ENCODE measurements at regions not wholly inside any gene's neighbourhood (a gene's known extent, or its start where the extent isn't known, plus 50 kb on each side); places are given as distances from the start of the nearest gene placed in this dataset.

DNA sequence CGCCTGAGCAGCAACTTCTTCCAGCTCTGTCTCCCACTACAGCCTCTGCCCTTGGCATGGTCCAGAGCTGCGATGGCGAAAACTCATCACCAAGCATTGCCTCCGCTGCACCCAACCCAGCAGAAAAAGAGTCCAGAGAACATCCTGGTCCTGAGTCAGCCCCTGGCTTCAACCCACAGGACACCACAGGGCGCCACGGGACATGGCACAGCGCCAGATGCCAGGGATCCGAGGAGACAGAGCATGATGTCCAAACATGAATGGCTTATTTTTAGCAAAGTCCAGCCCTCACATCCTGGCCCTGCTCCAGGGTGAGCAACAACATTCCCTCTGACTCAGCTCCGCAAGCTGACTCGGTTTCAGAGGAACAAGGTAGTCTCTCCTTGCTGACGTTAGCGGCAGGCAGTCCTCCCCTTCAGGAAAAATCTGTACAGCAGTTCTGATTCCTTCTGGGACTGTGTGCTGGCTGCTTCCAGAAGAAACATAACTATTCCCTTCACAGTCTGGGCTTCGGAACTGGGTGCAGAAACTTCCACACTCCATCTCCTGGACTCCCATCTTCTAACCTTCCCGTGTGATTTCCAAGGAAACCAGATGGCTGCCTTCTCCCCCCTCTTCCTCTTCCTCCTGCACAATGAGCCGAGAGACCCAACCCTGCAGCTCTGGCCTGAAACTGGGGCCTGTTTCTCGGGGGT lies 131.3 kb downstream of the TOMM20 start (continued):
- 0 out of 2 replicates have a peak, but pooled peaks have one; percentile 31 for TF ChIP-seq YY2 (tag by site-specific recombination; IDR thresholded peaks at IDR 0.05)
- TF ChIP-seq, protein P1, sequence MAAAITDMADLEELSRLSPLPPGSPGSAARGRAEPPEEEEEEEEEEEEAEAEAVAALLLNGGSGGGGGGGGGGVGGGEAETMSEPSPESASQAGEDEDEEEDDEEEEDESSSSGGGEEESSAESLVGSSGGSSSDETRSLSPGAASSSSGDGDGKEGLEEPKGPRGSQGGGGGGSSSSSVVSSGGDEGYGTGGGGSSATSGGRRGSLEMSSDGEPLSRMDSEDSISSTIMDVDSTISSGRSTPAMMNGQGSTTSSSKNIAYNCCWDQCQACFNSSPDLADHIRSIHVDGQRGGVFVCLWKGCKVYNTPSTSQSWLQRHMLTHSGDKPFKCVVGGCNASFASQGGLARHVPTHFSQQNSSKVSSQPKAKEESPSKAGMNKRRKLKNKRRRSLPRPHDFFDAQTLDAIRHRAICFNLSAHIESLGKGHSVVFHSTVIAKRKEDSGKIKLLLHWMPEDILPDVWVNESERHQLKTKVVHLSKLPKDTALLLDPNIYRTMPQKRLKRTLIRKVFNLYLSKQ (tag by site-specific recombination; IDR thresholded peaks at IDR 0.05; ENCODE audit: borderline replicate concordance), result no peak
- TF ChIP-seq ZSCAN16 (tag by site-specific recombination; IDR thresholded peaks at IDR 0.05), result no peak
- peak; percentile 79 for TF ChIP-seq ZBTB48 (tag by site-specific recombination; IDR thresholded peaks at IDR 0.05)
- no peak for TF ChIP-seq ZNF510 (tag by site-specific recombination; IDR thresholded peaks at IDR 0.05; ENCODE audit: insufficient replicate concordance)
- TF ChIP-seq ZNF335 (tag by site-specific recombination; conservative IDR thresholded peaks at IDR 0.05), result peak; percentile 25; the same call in 1 of the 2 replicates
- peak; percentile 82 for TF ChIP-seq ZNF501 (tag by site-specific recombination; IDR thresholded peaks at IDR 0.05)
- peak; percentile 100 for TF ChIP-seq ZNF660 (tag by site-specific recombination; IDR thresholded peaks at IDR 0.05)
- peak; percentile 5; the same call in 1 of the 2 replicates for TF ChIP-seq ZNF623 (tag by site-specific recombination; IDR thresholded peaks at IDR 0.05)
- TF ChIP-seq, protein P2, sequence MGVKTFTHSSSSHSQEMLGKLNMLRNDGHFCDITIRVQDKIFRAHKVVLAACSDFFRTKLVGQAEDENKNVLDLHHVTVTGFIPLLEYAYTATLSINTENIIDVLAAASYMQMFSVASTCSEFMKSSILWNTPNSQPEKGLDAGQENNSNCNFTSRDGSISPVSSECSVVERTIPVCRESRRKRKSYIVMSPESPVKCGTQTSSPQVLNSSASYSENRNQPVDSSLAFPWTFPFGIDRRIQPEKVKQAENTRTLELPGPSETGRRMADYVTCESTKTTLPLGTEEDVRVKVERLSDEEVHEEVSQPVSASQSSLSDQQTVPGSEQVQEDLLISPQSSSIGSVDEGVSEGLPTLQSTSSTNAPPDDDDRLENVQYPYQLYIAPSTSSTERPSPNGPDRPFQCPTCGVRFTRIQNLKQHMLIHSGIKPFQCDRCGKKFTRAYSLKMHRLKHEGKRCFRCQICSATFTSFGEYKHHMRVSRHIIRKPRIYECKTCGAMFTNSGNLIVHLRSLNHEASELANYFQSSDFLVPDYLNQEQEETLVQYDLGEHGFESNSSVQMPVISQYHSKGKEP (tag by site-specific recombination; IDR thresholded peaks at IDR 0.05), result no peak
- peak; percentile 96 for TF ChIP-seq ZNF629 (tag by site-specific recombination; IDR thresholded peaks at IDR 0.05)
- TF ChIP-seq, protein P3, sequence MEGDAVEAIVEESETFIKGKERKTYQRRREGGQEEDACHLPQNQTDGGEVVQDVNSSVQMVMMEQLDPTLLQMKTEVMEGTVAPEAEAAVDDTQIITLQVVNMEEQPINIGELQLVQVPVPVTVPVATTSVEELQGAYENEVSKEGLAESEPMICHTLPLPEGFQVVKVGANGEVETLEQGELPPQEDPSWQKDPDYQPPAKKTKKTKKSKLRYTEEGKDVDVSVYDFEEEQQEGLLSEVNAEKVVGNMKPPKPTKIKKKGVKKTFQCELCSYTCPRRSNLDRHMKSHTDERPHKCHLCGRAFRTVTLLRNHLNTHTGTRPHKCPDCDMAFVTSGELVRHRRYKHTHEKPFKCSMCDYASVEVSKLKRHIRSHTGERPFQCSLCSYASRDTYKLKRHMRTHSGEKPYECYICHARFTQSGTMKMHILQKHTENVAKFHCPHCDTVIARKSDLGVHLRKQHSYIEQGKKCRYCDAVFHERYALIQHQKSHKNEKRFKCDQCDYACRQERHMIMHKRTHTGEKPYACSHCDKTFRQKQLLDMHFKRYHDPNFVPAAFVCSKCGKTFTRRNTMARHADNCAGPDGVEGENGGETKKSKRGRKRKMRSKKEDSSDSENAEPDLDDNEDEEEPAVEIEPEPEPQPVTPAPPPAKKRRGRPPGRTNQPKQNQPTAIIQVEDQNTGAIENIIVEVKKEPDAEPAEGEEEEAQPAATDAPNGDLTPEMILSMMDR (tag by site-specific recombination; IDR thresholded peaks at IDR 0.05), result no peak
- no peak for TF ChIP-seq ZNF677 (tag by site-specific recombination; IDR thresholded peaks at IDR 0.05)
- TF ChIP-seq MZF1 (tag by site-specific recombination; IDR thresholded peaks at IDR 0.05; ENCODE audit: borderline replicate concordance), result no peak
- no peak for TF ChIP-seq ZNF416 (tag by site-specific recombination; IDR thresholded peaks at IDR 0.05)
- TF ChIP-seq RBAK (tag by site-specific recombination; IDR thresholded peaks at IDR 0.05), result no peak
- TF ChIP-seq ZEB2 (tag by site-specific recombination; IDR thresholded peaks at IDR 0.05), result peak; percentile 95
- TF ChIP-seq ZFP69B (tag by site-specific recombination; IDR thresholded peaks at IDR 0.05), result peak; percentile 67; the same call in 1 of the 2 replicates
- peak; percentile 80 for TF ChIP-seq IKZF3 (tag by site-specific recombination; IDR thresholded peaks at IDR 0.05)
- TF ChIP-seq, protein P4, sequence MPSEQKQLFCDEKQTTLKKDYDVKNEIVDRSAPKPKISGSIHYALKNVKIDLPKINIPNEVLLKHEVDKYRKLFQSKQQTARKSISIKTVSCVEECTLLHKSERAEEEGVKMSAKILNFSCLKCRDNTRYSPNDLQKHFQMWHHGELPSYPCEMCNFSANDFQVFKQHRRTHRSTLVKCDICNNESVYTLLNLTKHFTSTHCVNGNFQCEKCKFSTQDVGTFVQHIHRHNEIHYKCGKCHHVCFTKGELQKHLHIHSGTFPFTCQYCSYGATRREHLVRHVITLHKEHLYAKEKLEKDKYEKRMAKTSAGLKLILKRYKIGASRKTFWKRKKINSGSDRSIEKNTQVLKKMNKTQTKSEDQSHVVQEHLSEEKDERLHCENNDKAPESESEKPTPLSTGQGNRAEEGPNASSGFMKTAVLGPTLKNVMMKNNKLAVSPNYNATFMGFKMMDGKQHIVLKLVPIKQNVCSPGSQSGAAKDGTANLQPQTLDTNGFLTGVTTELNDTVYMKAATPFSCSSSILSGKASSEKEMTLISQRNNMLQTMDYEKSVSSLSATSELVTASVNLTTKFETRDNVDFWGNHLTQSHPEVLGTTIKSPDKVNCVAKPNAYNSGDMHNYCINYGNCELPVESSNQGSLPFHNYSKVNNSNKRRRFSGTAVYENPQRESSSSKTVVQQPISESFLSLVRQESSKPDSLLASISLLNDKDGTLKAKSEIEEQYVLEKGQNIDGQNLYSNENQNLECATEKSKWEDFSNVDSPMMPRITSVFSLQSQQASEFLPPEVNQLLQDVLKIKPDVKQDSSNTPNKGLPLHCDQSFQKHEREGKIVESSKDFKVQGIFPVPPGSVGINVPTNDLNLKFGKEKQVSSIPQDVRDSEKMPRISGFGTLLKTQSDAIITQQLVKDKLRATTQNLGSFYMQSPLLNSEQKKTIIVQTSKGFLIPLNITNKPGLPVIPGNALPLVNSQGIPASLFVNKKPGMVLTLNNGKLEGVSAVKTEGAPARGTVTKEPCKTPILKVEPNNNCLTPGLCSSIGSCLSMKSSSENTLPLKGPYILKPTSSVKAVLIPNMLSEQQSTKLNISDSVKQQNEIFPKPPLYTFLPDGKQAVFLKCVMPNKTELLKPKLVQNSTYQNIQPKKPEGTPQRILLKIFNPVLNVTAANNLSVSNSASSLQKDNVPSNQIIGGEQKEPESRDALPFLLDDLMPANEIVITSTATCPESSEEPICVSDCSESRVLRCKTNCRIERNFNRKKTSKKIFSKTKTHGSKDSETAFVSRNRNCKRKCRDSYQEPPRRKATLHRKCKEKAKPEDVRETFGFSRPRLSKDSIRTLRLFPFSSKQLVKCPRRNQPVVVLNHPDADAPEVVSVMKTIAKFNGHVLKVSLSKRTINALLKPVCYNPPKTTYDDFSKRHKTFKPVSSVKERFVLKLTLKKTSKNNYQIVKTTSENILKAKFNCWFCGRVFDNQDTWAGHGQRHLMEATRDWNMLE (tag by site-specific recombination; conservative IDR thresholded peaks at IDR 0.05; ENCODE audit: low read depth), result peak; percentile 56; the same call in 1 of the 2 replicates
- no peak for TF ChIP-seq ZNF404 (tag by site-specific recombination; IDR thresholded peaks at IDR 0.05)
- no peak for TF ChIP-seq ZFP3 (tag by site-specific recombination; IDR thresholded peaks at IDR 0.05; ENCODE audit: low read depth)
- no peak for TF ChIP-seq ZNF664 (tag by site-specific recombination; IDR thresholded peaks at IDR 0.05)
- no peak for TF ChIP-seq ZNF544 (tag by site-specific recombination; IDR thresholded peaks at IDR 0.05)
- TF ChIP-seq SCRT2 (tag by site-specific recombination; IDR thresholded peaks at IDR 0.05), result peak; percentile 93
- TF ChIP-seq, protein P5, sequence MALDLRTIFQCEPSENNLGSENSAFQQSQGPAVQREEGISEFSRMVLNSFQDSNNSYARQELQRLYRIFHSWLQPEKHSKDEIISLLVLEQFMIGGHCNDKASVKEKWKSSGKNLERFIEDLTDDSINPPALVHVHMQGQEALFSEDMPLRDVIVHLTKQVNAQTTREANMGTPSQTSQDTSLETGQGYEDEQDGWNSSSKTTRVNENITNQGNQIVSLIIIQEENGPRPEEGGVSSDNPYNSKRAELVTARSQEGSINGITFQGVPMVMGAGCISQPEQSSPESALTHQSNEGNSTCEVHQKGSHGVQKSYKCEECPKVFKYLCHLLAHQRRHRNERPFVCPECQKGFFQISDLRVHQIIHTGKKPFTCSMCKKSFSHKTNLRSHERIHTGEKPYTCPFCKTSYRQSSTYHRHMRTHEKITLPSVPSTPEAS (tag by site-specific recombination; IDR thresholded peaks at IDR 0.05), result no peak
- TF ChIP-seq ZNF433 (tag by site-specific recombination; IDR thresholded peaks at IDR 0.05; ENCODE audit: low read depth), result no peak

All from HEK293 (cell line).